IMR-90 (cell line): ENCODE measurements at regions not wholly inside any gene's neighbourhood (a gene's known extent, or its start where the extent isn't known, plus 50 kb on each side); places are given as distances from the start of the nearest gene placed in this dataset.

ENCODE experiments used
- ATAC-seq: fragments of 200-7000 bp; cut with Tn5 transposase; 2 replicates; pipeline ENCODE4 v1.9.1; 2020; ENCODE audit warnings: low read depth, mild to moderate bottlenecking, moderate library complexity
- BruUV-seq: library from RNA; stranded (reverse); fragments of 400-500 nt; replicated peaks from 2 replicates; lab custom pipeline; 2021; lab: Mats Ljungman, UMichigan
- CTCF ChIA-PET: fragments of 300-600 bp; formaldehyde crosslinking; extraction: SDS; loops from one replicate; lab custom pipeline; 2021; ENCODE audit warnings: antibody characterized with exemption; lab: Yijun Ruan, JAX
- POLR2A ChIA-PET: fragments of 300-600 bp; sonication (Branson Sonifier 250); formaldehyde crosslinking; loops from one replicate; lab custom pipeline; 2022; ENCODE audit warnings: antibody characterized with exemption; ENCODE audit not compliant: unreplicated experiment; lab: Charles Lee
- DNase-seq: peaks from one replicate; pipeline ENCODE4 v3.0.0; 2013
- H2AFZ ChIP-seq: replicated peaks from 2 replicates; pipeline ENCODE3; 2013; ENCODE audit warnings: low read length, mild to moderate bottlenecking; ENCODE audit not compliant: poor library complexity
- H2AK5ac ChIP-seq: 2 replicates; pipeline ENCODE4 v1.6.1; 2013; ENCODE audit warnings: low read depth, low read length, inconsistent platforms
- H2AK9ac ChIP-seq: replicated peaks from 2 replicates; pipeline ENCODE3; 2013; ENCODE audit warnings: mild to moderate bottlenecking, low read depth, low read length, moderate library complexity; ENCODE audit not compliant: poor library complexity
- H2BK120ac ChIP-seq: 2 replicates; pipeline ENCODE4 v1.6.1; 2013; ENCODE audit warnings: low read depth, low read length, inconsistent platforms
- H2BK15ac ChIP-seq: 3 replicates; pipeline ENCODE4 v1.6.1; 2013; ENCODE audit warnings: low read depth, low read length, inconsistent platforms
- H2BK20ac ChIP-seq: 2 replicates; pipeline ENCODE4 v1.6.1; 2013; ENCODE audit warnings: low read depth, mild to moderate bottlenecking, inconsistent platforms, low read length, moderate library complexity
- H2BK5ac ChIP-seq: 2 replicates; pipeline ENCODE4 v1.6.1; 2013; ENCODE audit warnings: mild to moderate bottlenecking, low read depth, low read length, inconsistent platforms; ENCODE audit not compliant: poor library complexity, severe bottlenecking
- H3K14ac ChIP-seq: replicated peaks from 2 replicates; pipeline ENCODE4 v1.6.1; 2013; ENCODE audit warnings: low read depth, low read length, inconsistent platforms
- H3K18ac ChIP-seq: 2 replicates; pipeline ENCODE4 v1.6.1; 2013; ENCODE audit warnings: low read depth, low read length, control low read depth
- H3K23ac ChIP-seq: 2 replicates; pipeline ENCODE4 v1.6.1; 2013; ENCODE audit warnings: low read depth, low read length, inconsistent platforms
- H3K27ac ChIP-seq: 2 replicates; pipeline ENCODE4 v1.5.1; 2013; ENCODE audit warnings: mild to moderate bottlenecking, control low read depth, low read length; ENCODE audit not compliant: insufficient read depth
- H3K27me3 ChIP-seq: 2 replicates; pipeline ENCODE4 v1.6.1; 2013; ENCODE audit warnings: low read length; ENCODE audit not compliant: control insufficient read depth, insufficient read depth
- H3K36me3 ChIP-seq: 2 replicates; pipeline ENCODE4 v1.6.1; 2013; ENCODE audit warnings: low read length, mixed read lengths; ENCODE audit not compliant: control insufficient read depth, insufficient read depth
- H3K4ac ChIP-seq: 2 replicates; pipeline ENCODE4 v1.6.1; 2013; ENCODE audit warnings: low read depth, low read length, inconsistent platforms
- H3K4me1 ChIP-seq: 2 replicates; pipeline ENCODE4 v1.6.1; 2013; ENCODE audit warnings: low read length, mixed read lengths; ENCODE audit not compliant: control insufficient read depth, insufficient read depth
- H3K4me2 ChIP-seq: 2 replicates; pipeline ENCODE4 v1.6.1; 2013; ENCODE audit warnings: low read depth, mild to moderate bottlenecking, control low read depth, low read length, moderate library complexity
- H3K4me3 ChIP-seq: 2 replicates; pipeline ENCODE4 v1.5.1; 2013; ENCODE audit warnings: low read depth, mild to moderate bottlenecking, control low read depth, low read length, moderate library complexity; ENCODE audit not compliant: insufficient read depth
- H3K56ac ChIP-seq: 2 replicates; pipeline ENCODE4 v1.6.1; 2013; ENCODE audit warnings: low read length, inconsistent platforms; ENCODE audit not compliant: insufficient read depth; ENCODE audit errors: extremely low read depth
- H3K79me1 ChIP-seq, 2 experiments: 2 replicates each; pipeline ENCODE4 v1.6.1; 2013; ENCODE audit warnings: low read length in 2 of 2, inconsistent platforms in 1 of 2, low read depth in 1 of 2
- H3K9ac ChIP-seq: 2 replicates; pipeline ENCODE4 v1.6.1; 2013; ENCODE audit warnings: low read depth, low read length, control low read depth
- H3K9me1 ChIP-seq: 2 replicates; pipeline ENCODE4 v1.6.1; 2013; ENCODE audit warnings: low read length, inconsistent platforms; ENCODE audit not compliant: insufficient read depth
- H3K9me3 ChIP-seq: 2 replicates; pipeline ENCODE4 v1.6.1; 2013; ENCODE audit warnings: low read length; ENCODE audit not compliant: control insufficient read depth, insufficient read depth
- H4K20me1 ChIP-seq: 2 replicates; pipeline ENCODE4 v1.6.1; 2013; ENCODE audit warnings: low read length, inconsistent platforms; ENCODE audit not compliant: insufficient read depth
- H4K5ac ChIP-seq: 2 replicates; pipeline ENCODE4 v1.6.1; 2013; ENCODE audit warnings: mild to moderate bottlenecking, low read depth, low read length, control low read depth
- H4K8ac ChIP-seq, 2 experiments: 2 replicates each; pipeline ENCODE4 v1.6.1; 2013; ENCODE audit warnings: low read depth in 2 of 2, low read length in 2 of 2, control low read depth in 1 of 2, inconsistent platforms in 1 of 2
- H4K91ac ChIP-seq: 2 replicates; pipeline ENCODE4 v1.6.1; 2013; ENCODE audit warnings: low read depth, low read length, inconsistent platforms; ENCODE audit not compliant: insufficient read depth
- CEBPB ChIP-seq: IDR thresholded peaks from 2 replicates; pipeline ENCODE4 v1.6.1; 2012; ENCODE audit warnings: low read depth, low read length, improper control_type of control experiment
- FOS ChIP-seq: fragments of 150-350 bp; IDR thresholded peaks from 2 replicates; pipeline ENCODE4 v1.6.1; 2016; ENCODE audit warnings: low read depth, low read length
- MAFK ChIP-seq: IDR thresholded peaks from 2 replicates; pipeline ENCODE4 v1.6.1; 2012; ENCODE audit warnings: low read depth, low read length, improper control_type of control experiment
- MAZ ChIP-seq: IDR thresholded peaks from 2 replicates; pipeline ENCODE4 v1.6.1; 2012; ENCODE audit warnings: low read depth, mild to moderate bottlenecking, low read length, improper control_type of control experiment, moderate library complexity, borderline replicate concordance
- MXI1 ChIP-seq: IDR thresholded peaks from 2 replicates; pipeline ENCODE4 v1.6.1; 2012; ENCODE audit warnings: low read depth, mild to moderate bottlenecking, low read length, moderate library complexity, borderline replicate concordance
- NFE2L2 ChIP-seq: fragments of 150-350 bp; IDR thresholded peaks from 2 replicates; pipeline ENCODE4 v1.6.1; 2016; ENCODE audit warnings: low read depth, mild to moderate bottlenecking, low read length
- POLR2A ChIP-seq: IDR thresholded peaks from 2 replicates; pipeline ENCODE4 v1.6.1; 2012; ENCODE audit warnings: mild to moderate bottlenecking, low read depth, low read length
- RAD21 ChIP-seq: IDR thresholded peaks from 2 replicates; pipeline ENCODE4 v1.6.1; 2012; ENCODE audit warnings: low read length, improper control_type of control experiment
- RCOR1 ChIP-seq: IDR thresholded peaks from 2 replicates; pipeline ENCODE4 v1.6.1; 2012; ENCODE audit warnings: mild to moderate bottlenecking, low read length, improper control_type of control experiment; ENCODE audit not compliant: insufficient replicate concordance
- RFX5 ChIP-seq: IDR thresholded peaks from 2 replicates; pipeline ENCODE4 v1.8.0; 2012; ENCODE audit warnings: low read depth, mild to moderate bottlenecking, low read length, moderate library complexity
- SMC3 ChIP-seq: fragments of 150-350 bp; IDR thresholded peaks from 2 replicates; pipeline ENCODE4 v1.6.1; 2016; ENCODE audit warnings: low read depth, mild to moderate bottlenecking, antibody characterized with exemption, low read length, moderate library complexity
- WGBS, 2 experiments: methylation state at CpG; one replicate each; pipeline versions ENCODE4 v1.1.5 to v1.1.7; 2013; ENCODE audit warnings: missing lambda C conversion rate in 2 of 2; ENCODE audit not compliant: insufficient read length in 1 of 2; ENCODE audit errors: extremely low coverage in 2 of 2; 5-methylcytosine and 5-hydroxymethylcytosine counted together
- dilution Hi-C: fragments of 300-500 bp; cut with HindIII; formaldehyde crosslinking; loops from one replicate; pipeline ENCODE4 v1.14.3; 2018; ENCODE audit warnings: low sequenced_read_pairs; ENCODE audit not compliant: unreplicated experiment
- in situ Hi-C: fragments of 300-500 bp; cut with MboI; formaldehyde crosslinking; loops from 3 replicates; pipeline ENCODE4 v1.14.3; 2019; ENCODE audit warnings: low sequenced_read_pairs, inconsistent platforms, mixed read lengths
- intact Hi-C: fragments of 100-400 bp; cut with micrococcal nuclease; formaldehyde crosslinking; loops from 2 replicates; pipeline ENCODE4 v1.10.0; 2022
- TF ChIP-seq, protein P1 (sequence below): fragments of 150-350 bp; IDR thresholded peaks from 2 replicates; pipeline ENCODE4 v1.6.1; 2016; ENCODE audit warnings: low read depth, mild to moderate bottlenecking, low read length, moderate library complexity, borderline replicate concordance
- TF ChIP-seq, protein P2 (sequence below): fragments of 150-350 bp; IDR thresholded peaks from 2 replicates; pipeline ENCODE4 v1.6.1; 2017; ENCODE audit warnings: mild to moderate bottlenecking, antibody characterized with exemption, low read length, low read depth
- TF ChIP-seq, protein P3 (sequence below): conservative IDR thresholded peaks from 2 replicates; pipeline ENCODE4 v1.5.1; 2012; ENCODE audit warnings: mild to moderate bottlenecking, low read depth, low read length, improper control_type of control experiment

DNA sequence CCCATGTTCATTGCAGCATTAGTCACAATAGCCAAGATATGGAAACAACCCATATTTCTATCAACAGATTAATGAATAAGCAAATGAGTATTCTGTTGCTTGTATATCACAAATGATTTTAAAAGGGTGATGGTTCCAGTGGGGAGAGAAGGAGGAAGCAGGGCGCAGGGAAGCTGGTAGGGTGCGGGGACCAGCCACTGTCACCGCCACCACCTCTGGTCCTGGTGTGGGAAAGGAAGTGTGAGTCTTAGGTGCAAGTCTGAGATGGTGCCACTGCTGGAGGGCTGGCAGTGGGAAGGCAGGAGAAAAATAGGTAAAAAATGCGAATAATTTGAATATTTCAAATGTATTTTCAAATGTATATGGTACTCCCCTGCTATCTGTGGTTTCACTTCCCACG is 286.8 kb upstream of the DDX53 start:
- no peaks in the 10 kb centered on the region for H3K4me1 ChIP-seq
- no peak overlapping the region for H4K5ac ChIP-seq
- H2AK9ac ChIP-seq, result no peak overlapping the region
- no peak overlapping the region for H3K14ac ChIP-seq
- H3K27me3 ChIP-seq, result no peaks in the 10 kb centered on the region
- no peak overlapping the region for H2BK120ac ChIP-seq
- no peak overlapping the region for H3K4ac ChIP-seq
- H3K4me2 ChIP-seq, result no peak overlapping the region
- no peaks in the 10 kb centered on the region for H3K36me3 ChIP-seq
- H3K23ac ChIP-seq, result no peak overlapping the region
- ATAC-seq (no peak), DNase-seq (no peak)
- no peak overlapping the region for H3K56ac ChIP-seq
- TF ChIP-seq RAD21 (no peak), RCOR1 (no peak), SMC3 (no peak), RFX5 (no peak), MXI1 (no peak), MAFK (no peak), NFE2L2 (no peak), FOS (no peak), CEBPB (no peak), POLR2A (no peak), MAZ (no peak)
- TF ChIP-seq, protein P1, sequence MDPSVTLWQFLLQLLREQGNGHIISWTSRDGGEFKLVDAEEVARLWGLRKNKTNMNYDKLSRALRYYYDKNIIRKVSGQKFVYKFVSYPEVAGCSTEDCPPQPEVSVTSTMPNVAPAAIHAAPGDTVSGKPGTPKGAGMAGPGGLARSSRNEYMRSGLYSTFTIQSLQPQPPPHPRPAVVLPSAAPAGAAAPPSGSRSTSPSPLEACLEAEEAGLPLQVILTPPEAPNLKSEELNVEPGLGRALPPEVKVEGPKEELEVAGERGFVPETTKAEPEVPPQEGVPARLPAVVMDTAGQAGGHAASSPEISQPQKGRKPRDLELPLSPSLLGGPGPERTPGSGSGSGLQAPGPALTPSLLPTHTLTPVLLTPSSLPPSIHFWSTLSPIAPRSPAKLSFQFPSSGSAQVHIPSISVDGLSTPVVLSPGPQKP, result no peak
- TF ChIP-seq, protein P2, sequence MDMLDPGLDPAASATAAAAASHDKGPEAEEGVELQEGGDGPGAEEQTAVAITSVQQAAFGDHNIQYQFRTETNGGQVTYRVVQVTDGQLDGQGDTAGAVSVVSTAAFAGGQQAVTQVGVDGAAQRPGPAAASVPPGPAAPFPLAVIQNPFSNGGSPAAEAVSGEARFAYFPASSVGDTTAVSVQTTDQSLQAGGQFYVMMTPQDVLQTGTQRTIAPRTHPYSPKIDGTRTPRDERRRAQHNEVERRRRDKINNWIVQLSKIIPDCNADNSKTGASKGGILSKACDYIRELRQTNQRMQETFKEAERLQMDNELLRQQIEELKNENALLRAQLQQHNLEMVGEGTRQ, result no peak
- TF ChIP-seq, protein P3, sequence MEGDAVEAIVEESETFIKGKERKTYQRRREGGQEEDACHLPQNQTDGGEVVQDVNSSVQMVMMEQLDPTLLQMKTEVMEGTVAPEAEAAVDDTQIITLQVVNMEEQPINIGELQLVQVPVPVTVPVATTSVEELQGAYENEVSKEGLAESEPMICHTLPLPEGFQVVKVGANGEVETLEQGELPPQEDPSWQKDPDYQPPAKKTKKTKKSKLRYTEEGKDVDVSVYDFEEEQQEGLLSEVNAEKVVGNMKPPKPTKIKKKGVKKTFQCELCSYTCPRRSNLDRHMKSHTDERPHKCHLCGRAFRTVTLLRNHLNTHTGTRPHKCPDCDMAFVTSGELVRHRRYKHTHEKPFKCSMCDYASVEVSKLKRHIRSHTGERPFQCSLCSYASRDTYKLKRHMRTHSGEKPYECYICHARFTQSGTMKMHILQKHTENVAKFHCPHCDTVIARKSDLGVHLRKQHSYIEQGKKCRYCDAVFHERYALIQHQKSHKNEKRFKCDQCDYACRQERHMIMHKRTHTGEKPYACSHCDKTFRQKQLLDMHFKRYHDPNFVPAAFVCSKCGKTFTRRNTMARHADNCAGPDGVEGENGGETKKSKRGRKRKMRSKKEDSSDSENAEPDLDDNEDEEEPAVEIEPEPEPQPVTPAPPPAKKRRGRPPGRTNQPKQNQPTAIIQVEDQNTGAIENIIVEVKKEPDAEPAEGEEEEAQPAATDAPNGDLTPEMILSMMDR, result no peak
- WGBS, 2 experiments, result 50% methylated on average over 2 of the region's 5 CpGs; no CpG with 5 or more reads in 1 of the 2 experiments
- ChIA-PET CTCF (interaction anchor here (0.7 kb wide), 1 partner anchor 276 kb away, joined by 3 read pairs; no protein-coding TSS in a partner anchor), POLR2A (no interaction called here)
- H3K9me1 ChIP-seq, result no peaks in the 10 kb centered on the region
- dilution Hi-C loops, result no loop called here
- no peak overlapping the region for H4K8ac ChIP-seq
- H3K18ac ChIP-seq, result no peak overlapping the region
- H2BK5ac ChIP-seq, result no peak overlapping the region
- no peak overlapping the region for H3K4me3 ChIP-seq
- H3K79me1 ChIP-seq, result no peaks in the 10 kb centered on the region
- no peak overlapping the region for H2AFZ ChIP-seq
- no peak overlapping the region for H4K91ac ChIP-seq
- intact Hi-C loops, result no loop called here
- no peaks in the 10 kb centered on the region for H4K20me1 ChIP-seq
- H2AK5ac ChIP-seq, result no peak overlapping the region
- H3K27ac ChIP-seq, result no peak overlapping the region
- no peak overlapping the region for H3K9ac ChIP-seq
- H2BK20ac ChIP-seq, result no peak overlapping the region
- in situ Hi-C loops, result no loop called here
- no peak overlapping the region for H2BK15ac ChIP-seq
- H3K9me3 ChIP-seq, result no peaks in the 10 kb centered on the region
- BruUV-seq, result no TSS peak
